K562 (cell line): ENCODE measurements at regions not wholly inside any gene's neighbourhood (a gene's known extent, or its start where the extent isn't known, plus 50 kb on each side); places are given as distances from the start of the nearest gene placed in this dataset.

Experiments used
- BRCA1 ChIP-seq, 2 experiments: fragments of 450-650 bp in 1 of 2; sonication (generic) in 1 of 2; formaldehyde crosslinking in 1 of 2; IDR thresholded peaks; 2 replicates each; pipeline versions ENCODE4 v1.5.0 to v1.6.1; 2017 to 2020; ENCODE audit warnings: mild to moderate bottlenecking in 1 of 2, missing genetic modification reagents in 1 of 2
- CEBPG ChIP-seq, 3 experiments: fragments of 200-800 bp in 1 of 3; sonication (Bioruptor generic) in 1 of 3; sonication (generic) in 1 of 3; formaldehyde crosslinking in 1 of 3; IDR thresholded peaks in 2 of 3; conservative IDR thresholded peaks in 1 of 3; 2 replicates each; pipeline versions ENCODE4 v1.6.1 to v1.8.0; 2016 to 2022; ENCODE audit warnings: missing compliant biosample characterization in 2 of 3, missing genetic modification characterization in 2 of 3, mild to moderate bottlenecking in 1 of 3, missing genetic modification reagents in 1 of 3
- CXXC5 ChIP-seq: fragments of 250-450 bp; sonication (Bioruptor Pico); IDR thresholded peaks from 2 replicates; pipeline ENCODE4 v1.8.0; 2022; ENCODE audit warnings: inconsistent platforms, mild to moderate bottlenecking, moderate library complexity
- NFIX ChIP-seq: fragments of 250-450 bp; sonication (Bioruptor Pico); IDR thresholded peaks from 2 replicates; pipeline ENCODE4 v1.4.0; 2020; ENCODE audit warnings: low read depth, mild to moderate bottlenecking, moderate library complexity
- PHF21A ChIP-seq: fragments of 450-650 bp; IDR thresholded peaks from 2 replicates; pipeline ENCODE4 v1.6.1; 2017; ENCODE audit warnings: low read depth, borderline replicate concordance
- SAP30 ChIP-seq: fragments of 200-600 bp; sonication (generic); IDR thresholded peaks from 2 replicates; pipeline ENCODE4 v1.6.1; 2012; ENCODE audit warnings: borderline replicate concordance, low read depth, mild to moderate bottlenecking, moderate library complexity, low read length, control low read depth, inconsistent platforms; ENCODE audit not compliant: insufficient read depth, poor library complexity, severe bottlenecking
- TEAD1 ChIP-seq, 2 experiments: fragments of 450-650 bp in 1 of 2; sonication (generic) in 1 of 2; formaldehyde crosslinking; IDR thresholded peaks; 2 replicates each; pipeline versions ENCODE4 v1.4.0 to v1.8.0; 2020 to 2022; ENCODE audit warnings: mild to moderate bottlenecking in 2 of 2, missing genetic modification reagents in 1 of 2
- U2AF2 ChIP-seq: fragments of 200-400 bp; formaldehyde crosslinking; optimal IDR thresholded peaks from 2 replicates; pipeline ENCODE3; 2017; ENCODE audit warnings: low read depth, mild to moderate bottlenecking, low read length
- ZMIZ1 ChIP-seq, 2 experiments: fragments of 150-350 bp in 1 of 2; IDR thresholded peaks; 2 replicates each; pipeline ENCODE4 v1.6.1; 2012 to 2016; ENCODE audit warnings: low read depth in 2 of 2, low read length in 2 of 2, mild to moderate bottlenecking in 1 of 2, moderate library complexity in 1 of 2
- ZNF584 ChIP-seq: fragments of 200-800 bp; sonication (Bioruptor generic); IDR thresholded peaks from 2 replicates; pipeline ENCODE4 v1.6.1; 2016; ENCODE audit warnings: low read depth, mild to moderate bottlenecking, missing genetic modification characterization, missing compliant biosample characterization
- ZSCAN32 ChIP-seq: fragments of 450-650 bp; formaldehyde crosslinking; IDR thresholded peaks from 2 replicates; pipeline ENCODE4 v1.4.0; 2020; ENCODE audit warnings: mild to moderate bottlenecking, moderate library complexity

GRCh38 chr1:29801003-29801402 lies 564.7 kb downstream of the PTPRU start (continued):
- TF ChIP-seq CXXC5 (no peak), SAP30 (no peak), ZSCAN32 (CRISPR knock-in tag) (no peak), TEAD1 (CRISPR knock-in tag; IDR thresholded peaks at IDR 0.05) (no peak), CEBPG (CRISPR knock-in tag; IDR thresholded peaks at IDR 0.05) (no peak), CEBPG (tag; conservative IDR thresholded peaks at IDR 0.05 in 1 of 2, IDR thresholded peaks at IDR 0.05 in 1 of 2) (peak in 1 of 2 experiments; percentile 27; a peak in 1 of 4 replicates), ZMIZ1 (IDR thresholded peaks at IDR 0.05; ENCODE audit: low read depth in 2 of 2, low read length in 2 of 2) (no peak), NFIX (CRISPR knock-in tag) (no peak), U2AF2 (no peak), ZNF584 (CRISPR knock-in tag) (no peak), PHF21A (no peak), BRCA1 (IDR thresholded peaks at IDR 0.05) (no peak), BRCA1 (CRISPR knock-in tag; IDR thresholded peaks at IDR 0.05) (no peak)
